Stimulated activated CD4-positive, alpha-beta T cell treated with anti-CD3 and anti-CD28 coated beads, Interleukin-2, amount 100 ng/mL, for 24 hours (primary cell): ENCODE measurements at regions not wholly inside any gene's neighbourhood (a gene's known extent, or its start where the extent isn't known, plus 50 kb on each side); places are given as distances from the start of the nearest gene placed in this dataset.
"Not testable (repeated sequence)": the region's sequence is repeated elsewhere in the genome, so short reads cannot be mapped to it uniquely, and the experiment has no call there.

Experiments used
- DNase-seq, 2 donors: peaks; one replicate each; pipeline ENCODE4 v3.0.0-alpha.2; 2020

DNA sequence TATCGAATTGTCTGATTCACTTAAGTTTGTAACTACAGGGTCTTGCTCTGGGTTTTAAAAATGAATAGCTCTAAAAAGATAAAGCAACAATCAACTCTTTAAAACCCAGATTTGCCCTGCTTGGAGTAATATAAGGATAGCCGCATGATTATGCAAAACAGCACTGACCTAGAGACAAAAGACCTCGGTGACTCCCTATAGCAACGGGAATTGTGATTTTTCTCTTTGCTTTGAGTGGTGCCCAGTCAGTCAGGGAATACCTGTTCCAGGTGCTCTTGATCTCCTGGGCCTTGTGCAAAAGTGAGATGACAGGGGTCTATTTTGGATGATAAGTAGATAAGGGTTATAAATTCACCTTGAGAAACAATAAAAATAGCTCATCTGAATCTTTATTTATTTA is 336.3 kb upstream of the NOX3 start:
- DNase-seq: no peak

DNA sequence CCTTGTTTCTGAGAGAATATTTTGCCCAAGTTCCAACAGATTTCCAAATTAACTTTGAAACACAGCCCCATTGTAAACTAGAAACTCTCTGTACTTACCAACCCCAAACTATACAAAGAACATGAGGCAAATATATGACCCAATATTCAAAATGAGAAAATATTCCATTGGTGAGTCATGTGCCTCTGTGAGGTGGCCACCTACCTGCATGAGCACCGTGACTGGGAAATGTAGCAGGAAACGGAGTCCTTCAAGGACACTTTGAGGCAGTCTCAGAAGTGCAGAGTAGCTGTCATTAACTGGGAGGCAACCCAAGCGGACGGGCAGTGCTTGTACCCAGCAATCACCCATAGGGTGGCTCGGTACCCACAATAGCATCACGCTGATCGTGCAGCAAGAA is 335.5 kb upstream of the NOX3 start:
- DNase-seq: no peak

DNA sequence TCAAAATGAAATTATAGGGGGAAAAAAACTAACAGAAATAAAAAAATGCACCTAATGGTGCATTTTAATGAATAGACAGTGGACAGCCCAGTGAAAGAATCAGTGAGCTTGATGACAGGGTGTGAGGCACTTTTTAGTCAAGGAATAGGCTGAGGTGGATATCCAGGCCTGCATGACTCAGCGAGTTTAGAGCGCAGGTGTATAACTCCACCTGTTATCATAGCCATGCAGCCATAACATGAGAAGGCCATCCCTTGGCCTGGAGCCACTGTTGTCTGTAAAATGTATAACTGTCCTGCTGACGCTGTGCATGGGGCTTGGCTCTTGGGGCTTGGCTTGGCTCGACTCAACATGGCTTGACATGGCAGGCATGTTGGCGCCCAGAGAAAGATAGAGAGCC is 331.5 kb upstream of the NOX3 start:
- DNase-seq: no peak

DNA sequence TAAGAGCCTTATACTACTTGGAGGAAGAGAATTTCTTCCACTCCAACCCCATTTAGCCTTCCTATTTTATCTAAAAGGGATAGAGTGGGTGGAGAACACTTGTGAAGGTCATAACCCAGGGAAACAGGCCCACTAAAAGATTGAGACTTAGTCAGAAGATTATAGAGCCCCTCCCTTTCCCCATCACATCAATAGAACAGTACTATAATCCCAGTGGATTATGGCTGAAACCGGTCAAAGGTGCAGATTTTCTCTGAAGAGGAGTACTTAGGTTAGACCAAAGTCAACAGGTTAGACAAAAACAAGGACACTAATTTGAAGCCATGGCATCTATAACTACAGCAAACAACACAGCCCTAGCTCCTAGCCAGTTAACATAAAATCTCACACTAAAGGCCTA is 330.9 kb upstream of the NOX3 start:
- DNase-seq: no peak

DNA sequence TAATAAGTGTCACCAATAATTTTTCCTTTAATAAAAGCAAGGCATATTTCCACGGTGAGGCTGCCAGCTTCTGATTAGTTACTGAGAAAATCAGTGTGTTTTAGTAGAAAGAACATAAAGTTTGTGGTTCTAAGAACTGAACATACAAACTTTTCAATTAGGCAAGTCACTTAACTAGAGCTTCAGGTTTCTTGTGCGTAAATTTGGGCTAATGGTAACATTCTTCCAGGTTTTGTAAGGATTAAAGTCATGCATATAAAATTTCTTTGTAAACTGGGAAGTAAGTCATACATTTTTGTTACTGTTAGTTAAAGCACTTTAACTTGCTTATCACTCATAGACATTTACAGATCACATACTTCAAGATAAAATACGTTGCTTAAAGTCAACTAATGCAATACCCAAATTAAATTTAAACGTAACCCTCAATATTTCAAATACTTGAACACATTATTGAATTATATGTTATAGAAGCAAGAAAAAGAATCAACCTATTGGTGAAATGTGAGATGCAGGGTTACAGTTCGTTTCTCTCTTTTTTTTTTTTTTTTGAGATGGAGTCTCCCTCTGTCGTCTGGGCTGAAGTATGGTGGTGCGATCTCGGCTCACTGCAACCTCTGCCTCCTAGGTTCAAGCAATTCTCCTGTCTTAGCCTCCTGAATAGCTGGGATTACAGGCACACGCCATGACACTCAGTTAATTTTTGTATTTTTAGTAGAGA is 327.3 kb upstream of the NOX3 start:
- no peak for DNase-seq

DNA sequence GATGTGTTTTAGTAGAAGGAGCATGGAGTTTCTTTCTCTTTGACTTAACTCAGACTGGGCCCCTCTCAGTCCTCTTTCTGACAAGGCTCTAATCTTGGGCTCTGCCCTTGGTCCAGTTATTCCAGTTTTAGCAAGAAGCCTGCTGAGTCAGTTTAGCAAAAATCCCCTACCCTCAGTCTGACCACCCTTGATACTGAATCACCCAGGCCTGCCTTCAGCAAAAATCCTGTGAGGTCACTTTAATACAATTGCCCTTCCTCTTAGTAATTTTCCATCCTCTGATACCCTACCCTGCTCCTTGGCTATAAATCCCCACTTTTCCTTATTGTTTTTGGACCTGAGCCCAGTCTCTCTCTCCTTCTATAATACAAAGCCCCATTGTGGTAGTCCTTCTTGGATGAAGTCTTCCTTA is 326.7 kb upstream of the NOX3 start:
- DNase-seq: no peak

DNA sequence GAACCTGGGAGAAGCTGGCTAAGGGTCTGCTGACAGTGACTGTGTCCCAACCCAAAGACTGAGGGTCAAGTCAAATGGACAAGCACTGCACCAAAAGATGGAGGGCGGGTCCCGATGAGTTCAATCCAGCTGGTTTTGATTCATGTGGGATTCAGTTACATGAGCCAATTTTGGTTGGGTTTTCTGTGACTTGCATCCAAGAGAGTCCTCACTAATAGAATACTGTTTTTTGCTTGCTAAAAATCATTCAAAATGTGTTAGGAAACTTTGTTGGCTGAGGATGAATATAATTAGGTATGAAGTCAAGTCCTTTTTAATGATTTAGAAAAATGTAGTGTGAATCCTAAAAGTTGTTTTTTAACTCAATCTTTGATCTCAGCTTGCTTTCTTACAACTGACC is 323.8 kb upstream of the NOX3 start:
- no peak for DNase-seq

DNA sequence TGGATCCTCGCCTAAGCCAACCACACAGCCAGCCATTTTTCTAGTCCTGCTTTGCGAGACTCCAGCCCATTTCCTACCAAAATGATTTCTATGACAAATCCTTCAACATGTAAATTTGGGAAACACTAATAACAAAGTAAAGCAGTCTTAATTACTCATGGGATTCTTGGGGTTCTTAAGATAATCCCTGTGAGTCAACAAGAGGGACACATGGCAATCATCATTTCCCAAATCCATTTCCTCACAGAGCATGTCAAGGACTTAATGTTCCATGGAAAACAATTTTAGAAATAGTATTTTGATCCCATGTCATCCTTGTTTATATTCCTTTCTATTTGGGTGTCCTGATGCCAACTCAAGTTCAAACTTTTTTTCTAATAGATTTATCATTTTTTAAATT is 322.7 kb upstream of the NOX3 start:
- no peak for DNase-seq

DNA sequence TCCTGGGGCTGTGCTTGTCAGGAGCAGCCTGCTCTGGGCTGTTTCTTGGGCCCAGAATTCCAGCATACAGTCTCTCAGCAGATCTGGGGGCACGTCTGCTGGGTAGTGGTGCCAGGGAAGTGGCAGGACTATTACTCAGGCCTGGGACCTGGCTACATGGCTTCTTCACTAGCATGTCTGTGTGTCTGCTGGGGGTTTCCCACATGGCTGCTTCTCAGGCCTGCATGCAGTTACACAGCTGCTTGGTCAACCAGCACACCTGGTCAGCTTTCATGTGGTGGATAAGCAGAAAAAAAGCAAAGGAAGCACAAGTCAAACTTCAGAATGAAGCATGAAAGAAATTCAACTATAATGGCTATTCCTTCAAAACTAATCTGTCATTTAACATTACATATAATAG is 316.2 kb upstream of the NOX3 start:
- no peak for DNase-seq

DNA sequence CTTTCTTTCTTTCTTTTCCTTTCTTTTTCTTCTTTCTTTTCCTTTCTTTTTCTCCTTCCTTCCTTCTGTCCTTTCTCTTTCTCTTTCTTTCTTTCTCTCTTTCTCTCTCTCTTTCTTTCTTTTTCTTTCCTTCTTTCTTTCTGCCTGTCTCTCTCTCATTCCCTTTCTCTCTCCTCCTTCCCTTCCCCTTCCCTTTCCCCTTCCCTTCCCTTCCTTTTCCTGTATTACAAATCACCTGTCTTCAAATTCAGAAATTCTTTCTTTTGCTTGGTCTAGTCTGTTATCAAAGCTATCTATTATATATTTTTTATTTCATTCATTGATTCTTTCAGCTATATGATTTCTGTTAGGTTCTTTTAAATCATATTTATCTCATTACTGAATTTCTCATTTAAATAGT is 315.2 kb upstream of the NOX3 start:
- no peak for DNase-seq

DNA sequence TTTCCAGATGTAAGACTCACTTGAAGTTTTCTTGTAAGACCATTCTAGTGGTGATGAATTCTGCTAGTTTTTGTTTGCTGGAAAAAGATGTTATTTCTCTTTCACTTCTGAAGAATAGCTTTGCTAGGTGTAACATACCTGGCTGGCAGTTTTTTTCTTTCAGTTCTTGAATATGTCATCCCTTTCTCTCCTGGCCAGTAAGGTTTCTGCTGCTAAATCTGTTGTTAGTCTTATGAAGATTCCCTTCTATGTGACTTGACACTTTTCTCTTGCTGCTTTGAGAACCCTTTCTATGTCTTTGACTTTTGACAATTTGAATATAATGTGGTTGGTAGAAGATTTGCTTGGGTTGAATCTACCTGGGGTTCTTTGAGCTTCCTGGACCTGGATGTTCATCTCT is 314.7 kb upstream of the NOX3 start:
- DNase-seq: no peak

DNA sequence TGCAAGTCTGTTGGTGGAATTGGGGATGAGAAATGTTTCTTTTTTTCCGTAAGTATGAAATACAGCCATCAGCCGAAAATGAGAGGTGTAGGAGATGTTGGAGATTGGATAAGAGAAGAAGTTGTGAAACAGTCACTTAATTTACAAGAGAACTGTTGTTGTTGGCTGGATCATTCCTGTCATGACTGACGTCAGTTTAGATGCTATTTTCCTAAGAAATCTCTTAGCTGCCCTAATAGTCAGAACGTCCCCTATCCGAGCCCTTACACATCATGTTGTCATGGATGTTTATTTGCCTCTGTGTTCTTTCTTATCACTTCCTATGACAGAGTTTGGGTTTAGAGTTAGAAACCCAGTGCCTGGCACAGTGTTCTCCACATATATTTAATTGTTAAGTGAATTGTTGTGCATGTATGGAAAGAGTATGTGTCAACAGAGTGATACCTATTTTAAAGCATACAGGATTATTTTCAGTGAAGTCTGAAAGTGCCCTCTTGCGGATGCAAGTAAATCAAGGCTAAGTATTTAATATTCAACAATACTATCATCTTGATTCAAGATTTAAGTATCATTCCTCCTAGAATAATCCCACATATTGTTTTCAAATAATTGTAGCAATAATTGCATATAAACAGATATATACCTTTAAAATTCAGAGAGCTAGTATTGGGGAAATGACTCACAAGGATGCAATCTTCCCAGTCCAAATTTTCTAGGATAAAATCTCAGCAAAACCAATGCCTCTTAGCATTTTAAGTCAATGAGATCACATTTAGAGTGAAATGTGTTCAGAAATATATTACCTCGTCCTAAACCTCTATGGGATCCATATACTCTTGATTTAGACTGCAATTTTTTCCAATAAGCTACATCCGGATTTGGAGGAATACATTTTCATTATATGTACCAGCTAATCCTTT is 309.9 kb upstream of the NOX3 start:
- DNase-seq: no peak

DNA sequence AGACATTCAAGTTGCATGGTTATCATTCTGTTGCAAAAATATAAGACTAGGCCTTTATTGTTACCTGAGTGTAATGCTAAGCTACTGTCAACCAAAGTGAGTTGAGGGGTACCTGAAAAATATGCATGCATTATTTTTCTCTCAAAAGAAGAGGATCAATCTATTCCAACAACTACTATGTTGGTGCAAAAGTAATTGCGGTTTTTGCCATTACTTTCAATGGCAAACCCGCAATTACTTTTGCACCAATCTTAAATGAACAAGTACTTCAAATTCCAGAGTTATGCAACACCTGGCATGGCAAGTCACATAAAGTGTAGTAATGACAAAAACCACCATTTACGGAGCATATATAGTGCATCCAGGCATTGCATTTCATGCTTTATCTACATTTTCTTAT is 307.0 kb upstream of the NOX3 start:
- no peak for DNase-seq

DNA sequence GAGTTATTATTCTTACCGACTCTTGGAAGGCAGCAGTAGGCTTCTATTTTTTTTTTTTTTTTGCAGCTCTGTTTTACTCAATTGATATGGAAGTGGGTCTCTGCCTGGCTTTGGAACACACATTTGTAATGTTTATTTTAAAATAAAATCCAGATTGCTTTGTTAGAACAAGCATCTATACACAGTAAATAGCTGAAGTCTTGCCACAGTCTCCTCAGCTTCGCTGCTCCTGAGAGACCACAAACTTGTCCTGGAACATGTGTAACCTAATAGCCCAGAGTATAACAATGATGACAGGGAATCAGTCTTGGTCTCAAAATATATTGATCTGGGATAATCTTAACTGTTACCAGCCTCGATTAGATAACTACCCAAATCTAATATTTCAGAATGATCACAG is 299.8 kb upstream of the NOX3 start:
- DNase-seq: no peak

DNA sequence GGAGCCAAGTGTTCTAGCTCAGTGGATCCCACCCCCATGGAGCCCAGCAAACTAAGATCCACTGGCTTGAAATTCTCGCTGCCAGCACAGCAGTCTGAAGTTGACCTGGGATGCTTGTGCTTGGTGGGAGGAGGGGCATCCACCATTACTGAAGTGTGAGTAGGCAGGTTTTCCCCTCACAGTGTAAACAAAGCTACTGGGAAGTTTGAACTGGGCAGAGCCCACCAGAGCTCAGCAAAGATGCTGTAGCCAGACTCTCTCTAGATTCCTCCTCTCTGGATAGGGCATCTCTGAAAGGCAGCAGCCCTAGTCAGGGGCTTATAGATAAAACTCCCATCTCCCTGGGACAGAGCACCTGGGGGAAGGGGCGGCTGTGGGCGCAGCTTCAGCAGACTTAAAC is 293.1 kb upstream of the NOX3 start:
- DNase-seq: not testable (repeated sequence)

DNA sequence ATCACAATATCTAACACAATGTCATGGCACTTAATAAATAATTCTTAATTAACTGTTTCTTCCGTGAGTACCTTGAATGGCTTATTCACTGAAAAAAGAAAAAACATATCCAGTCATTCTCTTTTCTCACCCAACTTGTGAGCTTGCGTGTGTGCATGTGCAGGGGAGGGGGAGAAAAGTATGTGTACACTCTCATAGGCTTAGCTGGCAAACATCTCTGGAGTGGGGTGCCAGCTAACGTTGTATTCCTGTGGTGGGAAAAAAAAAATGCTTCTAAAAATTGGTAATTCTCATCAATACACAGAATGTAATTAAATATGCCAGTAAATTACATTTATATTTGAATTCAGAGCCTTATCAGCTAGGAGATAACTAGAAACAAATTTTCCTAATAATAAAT is 291.9 kb upstream of the NOX3 start:
- DNase-seq: no peak

DNA sequence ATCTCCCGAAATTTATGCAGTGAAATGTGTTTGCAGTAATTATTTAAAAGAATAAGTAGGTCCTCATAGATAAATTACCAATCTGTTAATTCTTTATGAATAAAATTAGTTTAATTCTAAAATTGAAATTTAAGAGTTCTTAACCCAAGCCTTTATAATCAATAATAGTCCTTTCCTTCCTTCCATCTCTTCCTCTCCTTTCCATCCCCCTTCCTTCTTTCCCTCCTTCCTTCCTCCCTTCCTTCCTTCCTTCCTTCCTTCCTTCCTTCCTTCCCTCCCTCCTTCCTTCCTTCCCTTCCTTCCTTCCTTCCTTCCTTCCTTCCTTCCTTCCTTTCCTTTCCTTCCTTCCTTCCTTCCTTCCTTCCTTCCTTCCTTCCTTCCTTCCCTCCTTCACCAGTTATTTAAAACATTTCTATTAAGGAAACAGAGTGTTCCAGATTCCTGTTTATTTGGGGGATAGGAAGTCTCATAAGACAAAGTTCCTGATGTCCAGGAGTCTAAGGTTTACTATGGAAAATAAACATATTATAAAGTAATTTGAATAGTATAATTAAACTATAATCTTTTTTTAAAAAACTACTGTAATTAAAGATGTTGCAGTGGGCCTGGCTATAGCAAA is 285.3 kb upstream of the NOX3 start:
- no peak for DNase-seq

DNA sequence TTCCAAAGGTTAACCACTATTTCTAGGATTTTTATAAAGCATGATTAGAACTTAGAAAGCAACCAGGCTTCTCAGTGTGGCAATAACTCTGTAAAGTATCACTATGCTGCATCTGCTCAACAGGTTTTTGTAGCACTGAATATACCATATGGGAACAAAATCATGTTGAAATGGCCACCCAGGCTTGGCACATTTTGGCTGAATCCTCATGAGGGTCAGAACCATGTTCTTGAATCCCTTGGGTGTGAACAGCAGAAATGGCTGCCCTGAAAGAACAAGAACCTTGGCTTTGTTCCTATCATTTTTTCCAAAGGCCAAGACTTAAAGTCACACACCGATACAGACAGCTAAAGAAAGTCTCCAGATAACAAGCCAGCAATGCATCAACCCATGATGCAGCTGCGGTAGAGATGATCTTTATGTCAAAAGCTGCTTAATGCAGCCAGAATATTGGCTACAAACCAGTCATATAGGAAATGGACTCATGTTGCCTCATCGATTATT is 283.0 kb upstream of the NOX3 start:
- no peak for DNase-seq

DNA sequence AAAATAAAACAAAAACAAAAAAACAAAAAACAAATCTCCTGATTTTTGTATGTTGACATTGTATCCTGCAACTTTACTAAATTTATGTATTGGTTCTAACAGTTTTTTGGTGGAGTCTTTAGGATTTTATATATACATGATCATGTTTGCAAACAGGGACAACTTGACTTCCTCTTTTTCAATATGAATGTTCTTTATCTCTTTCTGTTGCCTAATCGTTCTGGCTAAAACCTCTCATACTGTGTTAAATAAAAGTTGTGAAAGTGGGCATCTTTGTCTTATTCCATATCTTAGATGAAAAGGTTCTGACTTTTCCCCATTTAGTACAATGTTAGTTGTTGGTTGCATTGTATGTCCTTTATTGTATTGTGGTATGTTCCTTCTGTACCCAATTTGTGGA is 261.7 kb upstream of the NOX3 start:
- DNase-seq: no peak

DNA sequence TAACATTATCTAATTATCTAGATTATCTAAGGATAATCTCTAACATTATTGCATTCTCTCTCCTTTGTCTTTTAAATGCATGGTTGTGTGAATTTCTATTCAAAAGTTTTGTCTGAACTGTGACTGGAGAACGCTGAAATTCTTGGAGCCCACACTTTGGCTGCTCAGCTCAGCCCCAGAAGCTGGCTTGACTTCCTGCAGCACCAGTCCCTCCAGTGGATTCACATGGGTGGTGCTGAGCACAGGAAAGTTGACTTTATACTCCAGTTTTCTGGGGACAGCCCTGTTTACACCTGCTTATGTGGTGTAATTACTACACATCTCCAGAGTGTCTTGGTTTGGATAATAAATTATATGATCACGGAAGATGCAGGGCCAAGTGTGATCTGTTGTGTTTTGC is 255.1 kb upstream of the NOX3 start:
- no peak for DNase-seq

DNA sequence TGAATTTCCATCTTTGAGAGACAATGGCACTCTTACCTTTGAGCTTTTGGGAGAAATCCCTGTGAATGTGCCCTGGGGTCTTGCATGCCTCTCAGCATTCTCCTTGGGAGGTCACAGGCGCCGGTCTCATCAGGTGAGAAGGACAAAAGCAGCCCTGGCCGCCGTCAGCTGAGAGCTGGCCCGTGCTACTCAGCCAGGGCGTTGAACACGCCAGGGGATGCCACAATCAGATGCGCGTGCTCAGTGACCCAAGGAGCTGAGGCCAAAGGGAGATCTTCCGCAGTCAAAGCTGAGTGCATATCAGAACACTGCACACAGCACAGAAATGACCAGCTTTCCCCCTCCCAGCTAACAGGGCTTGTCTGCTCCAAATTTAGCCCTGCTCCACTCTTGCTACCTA is 253.6 kb upstream of the NOX3 start:
- DNase-seq: no peak

DNA sequence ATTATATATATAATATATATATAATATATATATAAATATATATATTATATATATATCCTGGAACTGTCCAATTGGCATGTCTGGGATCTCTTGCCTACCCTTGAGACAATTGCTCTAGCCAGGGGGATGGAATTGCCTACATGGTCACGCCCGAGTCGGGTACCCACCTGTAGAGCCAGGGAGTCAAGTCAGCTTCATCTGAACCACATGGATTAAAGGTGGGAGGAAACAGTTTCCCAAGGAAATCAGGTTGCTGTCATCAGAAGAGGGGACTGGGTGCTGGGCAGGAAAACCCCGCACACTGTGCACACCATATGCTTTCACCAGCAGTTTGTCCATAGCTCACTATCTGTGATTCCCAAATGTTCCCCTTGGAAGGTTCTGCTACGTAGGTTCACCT is 252.5 kb upstream of the NOX3 start:
- DNase-seq: no peak

DNA sequence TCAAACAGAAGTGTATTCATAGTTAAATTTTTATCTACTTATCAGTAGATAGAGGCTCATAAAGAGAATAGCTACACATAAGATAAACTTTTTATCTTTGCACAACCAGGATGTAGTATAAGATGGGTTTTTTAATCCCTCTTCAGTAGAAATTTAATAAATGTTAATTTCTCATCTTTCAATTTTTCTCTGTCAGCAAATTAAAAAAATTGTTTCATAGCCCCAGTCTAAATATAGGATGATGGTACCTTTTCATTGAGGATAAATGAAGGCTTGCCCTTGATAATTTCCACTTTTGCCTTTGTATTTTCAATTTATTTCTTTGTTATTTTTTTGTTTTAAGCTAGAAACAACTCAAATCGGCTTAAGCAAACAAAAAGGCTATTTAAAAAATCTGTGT is 251.2 kb upstream of the NOX3 start:
- DNase-seq: no peak

DNA sequence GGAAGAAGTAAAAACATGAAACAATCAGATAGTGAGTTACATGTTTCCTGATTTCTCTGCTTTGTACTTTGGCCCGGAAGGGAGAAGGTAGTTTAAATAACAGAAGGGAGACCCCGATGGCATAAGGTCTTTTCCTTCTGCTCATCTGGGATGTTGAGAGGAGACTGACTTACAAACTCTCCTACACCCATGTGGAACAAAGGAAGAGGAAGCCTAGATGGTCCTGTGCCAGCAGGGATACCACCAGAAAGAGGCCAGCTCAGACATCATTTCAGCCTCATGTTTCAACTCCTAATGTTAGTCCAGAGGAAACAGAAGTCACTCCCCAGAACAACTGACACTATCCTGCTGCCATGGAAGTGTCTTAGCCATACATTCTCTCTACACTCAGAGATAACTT is 250.7 kb upstream of the NOX3 start:
- no peak for DNase-seq
